RCC 7860 (cell line): ENCODE measurements at regions not wholly inside any gene's neighbourhood (a gene's known extent, or its start where the extent isn't known, plus 50 kb on each side); places are given as distances from the start of the nearest gene placed in this dataset.
"Not testable (repeated sequence)": the region's sequence is repeated elsewhere in the genome, so short reads cannot be mapped to it uniquely, and the experiment has no call there.

Experiments
- DNase-seq: peaks from one replicate; pipeline ENCODE4 v3.0.0-alpha.2; 2015; ENCODE audit warnings: low spot score
- FAIRE-seq: peaks from 2 replicates; lab custom pipeline; 2012; peaks lifted over from hg19 to GRCh38; lab: Jason Lieb, UNC

DNA sequence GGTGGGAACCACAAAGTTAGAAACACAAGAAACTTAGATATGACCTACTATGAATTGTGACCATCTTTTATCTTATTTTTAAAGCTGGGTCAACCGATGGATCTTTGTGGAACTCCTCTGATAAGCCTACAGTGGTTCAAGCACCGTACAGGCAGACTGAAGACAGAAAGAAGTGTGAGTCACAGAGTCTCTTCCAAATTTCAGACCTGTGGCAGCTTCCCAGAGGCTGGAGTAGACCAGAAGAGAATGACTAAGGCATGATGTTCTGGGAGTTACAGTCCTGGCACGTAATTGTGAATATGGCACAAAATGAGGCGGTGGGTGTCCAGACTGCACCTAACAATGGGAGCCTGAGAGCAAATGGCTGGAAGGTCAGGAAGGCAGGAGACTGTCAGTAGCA is 70.0 kb downstream of the LMO4 start:
- FAIRE-seq = no peak
- no peak for DNase-seq

DNA sequence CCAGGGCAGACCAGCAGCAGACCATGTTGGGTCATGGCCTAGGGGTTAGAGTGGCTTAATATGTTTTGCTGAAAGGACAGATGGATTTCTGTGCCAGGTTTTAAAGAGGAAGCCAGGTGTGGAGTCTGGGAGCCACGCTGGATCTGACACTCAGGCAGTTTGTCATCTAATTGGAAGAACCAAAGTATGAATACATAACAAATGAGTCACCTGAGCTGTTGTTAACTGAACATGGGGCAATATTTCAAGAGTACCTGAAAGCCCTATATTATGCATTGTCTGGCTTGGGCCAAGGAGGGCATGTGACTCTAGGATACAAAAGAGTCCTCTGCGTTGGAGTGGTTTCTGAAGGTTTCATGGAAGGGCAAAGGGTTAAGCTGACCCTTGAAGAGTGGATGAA is 70.6 kb downstream of the LMO4 start:
- no peak for FAIRE-seq
- DNase-seq = no peak

DNA sequence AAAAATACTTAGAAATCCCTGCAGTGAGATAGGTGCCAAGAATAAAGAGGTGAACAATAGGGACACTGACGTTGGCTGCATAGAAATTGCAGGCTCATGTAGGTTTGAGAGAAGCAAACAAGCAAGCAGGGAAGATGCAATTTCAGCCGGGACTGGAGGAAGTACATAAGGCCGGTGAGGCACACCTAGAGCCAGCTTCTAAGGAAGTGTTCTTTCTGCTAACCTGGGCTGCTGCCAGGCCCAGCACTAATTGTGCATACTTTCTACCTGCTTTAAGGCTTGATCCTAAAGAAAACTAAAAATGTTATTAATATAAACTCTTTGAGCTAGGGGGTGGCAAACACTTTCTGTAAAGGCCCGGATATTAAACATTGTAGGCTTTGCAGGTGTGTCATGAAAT is 71.0 kb downstream of the LMO4 start:
- DNase-seq = no peak

DNA sequence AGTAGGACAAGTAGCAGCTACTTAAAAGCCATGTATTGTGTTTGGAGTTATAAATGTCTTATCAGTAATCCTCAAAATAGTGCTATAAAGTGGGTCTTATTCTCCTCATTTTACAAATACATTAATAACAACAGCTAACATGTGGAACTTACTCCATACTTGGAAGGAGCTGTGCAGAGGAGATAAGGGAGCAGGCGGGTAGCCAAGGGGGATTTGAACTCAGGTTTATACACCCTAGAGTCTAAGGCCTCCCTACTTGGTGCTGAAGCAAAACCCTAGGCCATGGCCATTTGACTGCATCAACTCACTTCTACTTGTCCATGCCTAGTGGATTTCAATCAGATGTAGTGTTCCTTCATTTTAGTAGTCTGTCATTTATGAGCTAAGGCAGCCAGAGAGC is 72.1 kb downstream of the LMO4 start:
- DNase-seq (no peak), FAIRE-seq (no peak)

More for the DNA sequence above, 71.0 kb downstream of the LMO4 start:
- no peak for FAIRE-seq

DNA sequence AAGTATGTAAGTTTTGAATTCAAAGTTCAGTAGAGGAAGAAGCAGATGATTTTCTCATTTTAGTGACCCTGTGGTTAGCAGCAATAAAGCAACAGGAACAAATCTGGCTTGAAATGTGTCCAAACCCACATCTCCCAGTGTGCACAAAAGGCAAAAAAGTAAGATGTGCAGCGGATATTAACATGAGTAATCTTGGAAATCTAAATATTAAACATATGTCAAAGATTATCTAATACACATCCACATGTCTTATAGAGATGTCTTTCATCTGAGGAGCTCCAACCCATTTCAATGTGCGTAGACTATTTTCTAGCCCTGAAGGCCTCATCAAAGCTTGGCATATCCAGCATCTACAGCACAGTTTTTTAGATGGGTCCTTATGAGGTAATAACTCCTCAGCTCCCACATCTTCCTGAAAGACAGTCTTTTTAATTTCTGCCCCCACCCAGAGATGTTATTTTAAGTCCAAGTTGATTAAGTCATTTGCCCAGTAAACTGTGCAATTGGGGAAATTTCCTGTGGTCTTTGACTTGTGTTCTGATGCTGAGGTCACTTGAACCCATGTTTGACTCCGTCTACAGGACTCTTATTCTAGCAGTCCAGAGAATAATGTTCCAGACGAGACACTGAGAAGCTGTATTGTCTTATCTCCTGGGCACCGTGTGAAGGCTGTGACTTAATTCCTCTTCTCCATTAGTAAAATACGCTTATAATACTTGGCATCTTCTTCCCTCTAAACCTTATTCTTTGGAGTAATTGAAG is 73.7 kb downstream of the LMO4 start:
- FAIRE-seq (peak; percentile 2), DNase-seq (no peak)

DNA sequence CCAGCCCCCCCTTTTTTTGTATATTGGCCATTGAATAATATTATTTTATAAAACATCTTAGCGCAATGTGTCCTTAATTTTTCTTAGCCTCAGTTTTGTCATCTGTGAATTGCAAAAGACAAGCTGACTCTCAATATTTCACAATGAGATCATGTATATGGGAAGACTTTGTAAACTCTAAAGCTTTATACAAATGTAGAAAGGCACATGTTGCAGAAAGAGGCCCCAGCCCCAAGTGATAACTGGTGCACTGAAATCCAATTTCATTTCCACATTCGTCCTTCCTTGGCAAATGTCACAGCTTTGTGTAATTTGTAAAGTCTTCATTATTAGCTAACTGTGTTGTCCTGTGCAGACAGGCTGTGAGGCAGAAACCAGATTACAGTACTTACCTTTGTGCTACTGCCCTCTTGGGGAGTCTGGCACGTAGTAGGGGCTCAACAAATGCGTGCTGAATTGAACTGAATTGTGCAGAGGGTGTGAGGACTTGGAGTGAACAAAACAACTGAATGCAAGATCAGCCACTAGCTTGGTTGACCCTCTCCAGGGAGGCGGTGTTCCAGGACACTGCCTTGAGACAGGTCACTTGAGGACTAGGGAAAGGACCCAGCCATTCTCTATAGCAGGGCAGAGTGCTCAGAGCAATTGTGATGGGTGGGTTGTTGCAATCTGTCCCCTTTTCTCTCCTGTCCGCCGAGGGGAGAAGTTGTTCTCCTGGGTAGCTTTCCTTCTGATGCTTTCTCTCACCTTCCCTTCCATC is 74.6 kb downstream of the LMO4 start:
- FAIRE-seq = no peak
- no peak for DNase-seq

DNA sequence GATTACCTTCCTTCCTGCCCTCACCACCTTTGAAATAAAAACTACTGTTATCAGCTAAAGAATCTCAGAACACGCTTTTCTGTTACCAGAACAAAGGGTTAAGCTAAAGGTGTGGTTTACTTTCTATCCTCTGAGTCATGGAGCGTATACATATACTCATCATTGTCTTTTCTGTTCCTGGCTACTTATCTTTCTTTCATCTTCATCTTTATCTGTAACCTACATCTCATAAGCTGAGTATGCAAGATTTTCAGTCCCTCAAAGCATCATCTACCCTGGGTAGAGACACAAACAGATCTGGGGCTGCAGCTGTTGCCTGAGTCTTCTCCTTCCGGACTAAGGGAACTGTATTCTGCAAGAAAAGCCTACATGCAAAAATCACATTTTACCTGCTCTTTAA is 75.6 kb downstream of the LMO4 start:
- no peak for FAIRE-seq

DNA sequence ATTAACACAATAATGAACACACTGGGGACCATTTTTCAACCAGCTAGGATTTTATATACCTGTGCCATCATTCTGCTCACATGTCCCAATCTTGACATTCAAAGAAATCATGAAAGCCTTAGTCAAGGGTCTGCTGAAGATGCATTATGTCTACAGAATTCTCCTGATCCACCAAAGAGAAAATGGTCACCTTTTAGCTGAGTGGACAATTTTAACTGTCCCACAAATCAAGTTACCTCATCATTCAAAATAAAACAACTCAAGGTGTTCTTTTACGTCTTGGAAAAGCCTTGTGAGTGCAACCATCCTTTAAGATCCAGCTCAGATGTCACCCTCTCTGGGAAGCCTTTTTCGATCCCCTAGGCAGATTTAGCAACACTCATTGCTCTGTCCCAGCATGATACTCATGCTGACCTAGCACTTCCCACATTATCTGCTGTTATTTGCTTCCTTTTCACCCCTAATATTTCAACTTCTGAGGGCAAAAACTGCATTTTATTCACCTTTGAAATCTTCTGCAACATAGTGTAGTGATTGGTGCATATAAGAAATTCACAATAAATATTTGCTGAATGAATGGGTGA is 80.1 kb downstream of the LMO4 start:
- DNase-seq (no peak), FAIRE-seq (no peak)

More for the DNA sequence above, 75.6 kb downstream of the LMO4 start:
- no peak for DNase-seq

DNA sequence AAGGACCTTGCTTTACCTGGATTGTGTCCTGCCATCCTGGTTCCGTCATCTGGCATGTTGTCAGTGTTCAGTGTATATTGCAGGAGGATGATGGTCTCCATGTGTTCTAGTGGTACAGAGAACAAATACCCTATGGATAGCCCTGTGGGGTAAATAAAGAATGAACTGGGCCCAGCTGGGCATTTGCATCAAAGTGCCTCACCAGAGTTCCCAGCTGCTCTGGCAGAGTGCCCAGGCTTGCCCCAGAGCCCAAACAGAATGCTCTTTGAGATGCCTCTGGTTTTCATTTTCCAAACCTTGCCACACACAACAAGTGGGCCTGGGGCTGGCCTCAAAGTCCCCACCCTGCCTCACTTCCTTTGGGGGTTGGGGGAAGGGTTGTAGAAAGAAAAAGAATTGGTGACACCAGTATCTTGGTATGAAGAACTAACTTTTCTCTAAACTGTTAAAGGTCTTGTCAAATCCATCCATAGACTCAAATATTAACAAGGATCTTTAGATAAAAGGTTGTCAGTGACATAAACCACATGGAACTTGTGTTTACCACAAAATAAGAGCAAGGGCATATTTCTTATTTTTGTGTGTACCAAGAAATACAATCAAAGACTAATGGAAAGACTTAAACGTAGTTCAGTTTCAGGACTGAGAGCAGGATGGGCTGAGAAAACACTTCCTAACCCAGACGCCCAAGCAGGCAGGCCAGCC is 82.2 kb downstream of the LMO4 start:
- DNase-seq (no peak), FAIRE-seq (no peak)

DNA sequence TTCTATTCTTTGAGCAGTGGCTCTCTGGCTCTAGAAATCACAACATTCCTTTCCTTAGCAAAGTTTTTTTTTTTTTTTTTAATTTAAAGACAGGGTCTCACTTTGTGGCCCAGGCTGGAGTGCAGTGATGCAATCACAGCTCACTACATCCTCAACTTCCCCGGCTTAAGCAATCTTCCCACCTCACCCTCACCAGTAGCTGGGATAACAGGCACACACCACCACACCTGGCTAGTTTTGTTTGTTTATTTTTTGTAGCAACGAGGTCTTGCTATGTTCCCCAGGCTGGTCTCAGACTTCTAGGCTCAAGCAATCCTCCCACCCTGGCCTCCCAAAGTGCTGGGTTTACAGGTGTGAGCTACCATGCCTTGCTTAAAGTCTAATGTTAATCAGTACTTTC is 85.2 kb downstream of the LMO4 start:
- FAIRE-seq, DNase-seq: not testable (repeated sequence)

DNA sequence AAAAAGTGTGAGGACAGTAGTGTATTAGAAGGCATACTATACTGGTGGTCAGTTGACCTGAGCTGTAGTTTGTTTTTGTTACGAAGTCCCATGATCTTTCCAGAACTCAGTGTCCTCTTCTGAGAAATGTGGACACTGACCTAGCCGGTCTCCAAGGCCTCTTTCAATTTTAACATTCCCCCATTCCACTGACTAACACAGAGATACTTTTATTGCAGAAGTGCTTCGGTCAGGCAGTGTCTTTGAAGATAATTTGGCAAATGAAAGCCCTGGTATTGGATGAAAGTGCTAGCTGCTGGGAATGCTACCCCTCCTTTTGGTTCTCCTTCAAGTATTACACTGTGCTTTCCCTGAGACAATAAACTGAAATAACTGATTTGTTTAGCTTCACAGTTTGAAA is 89.4 kb downstream of the LMO4 start:
- DNase-seq = no peak
- FAIRE-seq = no peak

DNA sequence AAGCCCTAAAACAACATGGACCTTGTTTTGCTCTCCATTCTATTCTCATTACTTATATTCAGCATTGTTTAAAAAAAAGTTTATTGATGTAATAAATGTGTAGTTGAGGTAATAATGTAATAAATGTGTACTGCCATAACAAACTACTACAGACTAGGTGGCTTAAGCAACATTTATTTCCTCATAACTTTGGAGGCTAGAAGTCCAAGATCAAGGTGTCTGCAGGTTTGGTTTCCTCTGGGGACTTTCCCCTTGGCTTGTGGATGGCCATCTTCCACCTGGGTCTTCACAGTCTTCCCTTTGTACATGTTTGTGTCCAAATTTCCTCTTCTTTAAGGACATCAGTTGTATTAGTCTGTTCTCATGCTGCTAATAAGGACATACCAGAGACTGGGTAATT is 93.1 kb downstream of the LMO4 start:
- DNase-seq (no peak), FAIRE-seq (no peak)

DNA sequence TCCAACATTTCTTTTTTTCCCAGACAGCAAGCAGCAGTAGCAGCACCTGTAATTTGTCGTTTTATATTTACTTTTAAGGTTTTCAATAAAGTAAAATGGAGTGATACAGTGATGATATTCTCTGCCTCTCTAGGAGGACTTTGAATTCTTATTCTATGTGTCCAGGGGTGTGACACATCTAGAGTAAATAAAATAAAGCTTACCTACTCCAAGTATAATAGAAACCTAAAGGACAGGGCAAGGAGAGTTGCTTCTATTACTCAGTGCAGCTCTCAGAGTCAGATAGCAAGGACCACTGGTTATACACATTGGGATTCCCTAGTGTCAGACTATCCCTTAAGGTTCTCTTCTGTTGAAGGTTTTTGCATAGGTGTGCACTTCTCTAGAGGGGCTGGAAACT is 95.9 kb downstream of the LMO4 start:
- no peak for FAIRE-seq

DNA sequence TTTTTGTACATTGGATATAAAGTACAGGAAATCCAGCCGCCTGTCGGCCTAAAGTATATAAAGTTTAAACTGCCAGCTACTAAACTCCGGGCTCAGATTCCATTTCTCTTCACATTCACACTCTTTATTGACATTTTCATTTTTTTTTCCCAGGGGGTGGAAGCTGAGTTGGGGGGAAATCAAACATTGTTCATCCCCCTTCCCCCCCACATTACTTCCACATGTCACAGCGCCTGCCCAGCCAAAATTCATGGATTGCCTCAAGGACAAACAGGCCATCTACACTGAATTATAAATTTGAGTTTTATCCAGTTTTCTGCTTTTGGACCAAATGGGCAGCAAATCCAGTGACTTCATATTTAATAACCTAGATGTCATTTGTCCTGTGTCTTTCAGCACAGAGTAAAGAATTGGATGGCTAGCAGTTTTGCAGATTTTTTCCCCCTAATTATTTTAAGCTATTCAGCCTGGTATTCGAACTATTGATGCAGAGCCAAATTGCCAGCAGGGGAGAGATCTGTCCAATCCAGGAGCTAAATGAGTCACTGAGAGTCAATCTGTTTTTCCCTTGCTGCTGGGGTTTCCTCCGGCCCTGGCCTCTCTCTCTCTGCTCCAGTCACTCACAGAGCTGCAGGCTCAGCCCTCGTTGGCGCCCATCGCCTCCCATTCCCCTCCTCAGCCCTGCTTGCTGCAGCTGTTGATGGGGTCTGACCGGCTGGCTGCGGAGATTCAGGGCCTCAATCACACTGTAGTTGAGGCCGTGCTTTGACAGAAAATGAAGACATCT is 98.0 kb downstream of the LMO4 start:
- FAIRE-seq = no peak
- DNase-seq = no peak

More for the DNA sequence above, 95.9 kb downstream of the LMO4 start:
- no peak for DNase-seq

DNA sequence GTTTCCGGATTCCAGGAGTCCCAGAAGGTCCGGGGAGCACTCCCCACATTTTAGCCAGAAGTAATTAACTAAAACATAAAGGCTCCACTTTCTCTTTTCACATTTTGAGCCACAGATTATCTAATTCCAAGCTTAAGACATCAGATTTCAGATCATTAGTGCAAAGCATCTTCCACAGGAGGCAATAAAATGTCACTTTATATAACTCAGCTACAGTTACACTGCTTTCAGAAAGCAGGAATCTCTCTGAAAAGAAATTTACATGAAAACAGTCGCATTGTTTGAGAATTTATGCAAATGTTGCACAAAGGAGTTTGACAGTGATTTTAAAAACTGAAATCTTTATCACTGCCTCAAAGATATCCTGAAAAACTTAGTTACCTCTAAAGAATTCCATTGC is 99.7 kb downstream of the LMO4 start:
- FAIRE-seq = no peak
- no peak for DNase-seq

DNA sequence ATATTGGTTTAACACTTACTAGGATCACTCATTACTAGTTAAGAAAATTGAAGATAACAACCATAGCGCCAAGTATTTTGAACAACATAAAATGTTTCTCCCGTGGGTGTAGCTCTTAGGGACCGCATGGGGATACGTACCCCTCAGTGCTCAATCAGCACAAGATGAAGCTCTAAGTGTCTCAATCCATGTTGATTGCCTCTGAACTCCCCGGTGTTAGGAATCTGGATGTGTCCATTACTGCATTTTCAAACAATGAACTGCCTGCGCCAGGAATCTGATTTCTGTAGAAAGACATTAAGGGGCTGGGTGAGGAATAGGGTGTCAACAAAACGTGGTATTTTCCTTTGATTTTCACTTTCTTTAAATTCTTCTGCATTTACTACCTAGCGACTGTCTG is 100.2 kb downstream of the LMO4 start:
- FAIRE-seq (no peak), DNase-seq (no peak)

DNA sequence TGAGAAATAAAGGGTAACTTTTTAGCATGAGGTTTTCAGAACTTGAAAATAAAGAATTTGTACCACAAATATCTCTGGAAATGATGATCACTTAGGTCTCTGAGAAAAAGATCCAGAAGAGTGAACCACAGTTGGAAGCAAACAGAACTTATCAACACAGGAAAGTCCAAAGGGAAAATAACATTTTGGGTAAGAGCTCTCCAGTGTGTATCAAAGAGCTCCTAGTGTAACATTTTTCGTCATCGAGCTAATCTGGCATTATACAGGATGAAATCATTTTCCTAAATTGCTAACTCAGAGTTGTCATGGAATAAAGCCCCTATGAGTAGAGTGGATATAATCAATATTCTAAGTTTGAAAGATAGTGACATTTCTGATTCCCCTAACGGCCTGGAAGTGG is 104.0 kb downstream of the LMO4 start:
- FAIRE-seq (no peak), DNase-seq (no peak)

DNA sequence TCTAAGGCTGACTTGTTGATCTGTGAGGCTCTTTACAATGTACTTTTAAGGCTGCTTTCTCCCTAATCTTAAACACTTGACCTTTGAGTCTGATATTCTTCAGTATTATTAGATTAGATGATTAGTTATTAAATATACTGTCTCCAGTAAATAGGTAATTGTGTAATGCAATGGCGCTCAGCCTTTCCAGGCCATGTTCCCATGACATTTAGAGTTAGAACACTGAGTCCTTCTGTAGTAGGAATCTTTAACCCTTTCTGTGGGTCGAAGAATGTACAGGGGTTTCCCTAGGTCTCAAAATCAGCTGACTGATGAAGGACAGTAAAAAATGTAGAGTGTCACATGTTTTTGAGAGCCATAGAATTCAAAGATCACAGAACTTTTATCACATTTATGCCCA is 104.4 kb downstream of the LMO4 start:
- DNase-seq, FAIRE-seq: not testable (repeated sequence)

DNA sequence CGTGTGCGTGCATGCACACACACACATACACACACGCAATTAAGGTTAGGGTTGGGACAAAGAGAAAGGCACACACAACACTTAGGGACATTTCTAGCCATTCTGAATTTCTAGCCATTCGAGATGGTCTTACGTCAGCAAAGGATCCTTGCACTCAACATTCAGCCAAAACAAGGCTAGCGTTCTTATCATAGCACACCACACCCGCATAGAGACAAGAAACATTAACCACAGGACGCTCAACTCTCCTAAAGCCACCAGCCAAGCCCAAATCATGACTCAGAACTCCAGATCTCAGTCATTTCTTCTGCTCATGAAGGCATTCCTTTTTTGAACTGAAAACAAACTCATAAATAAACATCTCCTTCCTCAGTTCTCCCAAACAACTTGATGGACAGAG is 106.8 kb downstream of the LMO4 start:
- FAIRE-seq (no peak), DNase-seq (no peak)

DNA sequence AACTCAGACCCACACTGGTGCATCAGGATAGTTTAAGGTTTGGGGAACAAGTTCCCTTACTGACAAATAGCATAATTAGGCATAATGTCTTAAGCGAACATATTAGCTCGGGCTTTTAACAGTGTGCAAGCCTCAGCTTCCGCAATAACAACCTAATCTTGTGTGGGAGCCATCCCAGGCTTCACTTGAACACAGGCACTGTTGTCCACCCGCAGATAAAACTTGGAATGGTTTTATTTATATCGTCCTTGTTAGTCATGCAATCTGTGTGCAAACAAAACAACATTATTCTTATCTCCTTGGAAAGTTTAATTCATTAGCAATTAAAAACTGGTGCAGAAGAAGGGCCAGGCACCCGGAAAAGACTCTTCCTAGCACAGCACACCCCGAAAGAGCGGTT is 107.4 kb downstream of the LMO4 start:
- DNase-seq, FAIRE-seq: not testable (repeated sequence)

DNA sequence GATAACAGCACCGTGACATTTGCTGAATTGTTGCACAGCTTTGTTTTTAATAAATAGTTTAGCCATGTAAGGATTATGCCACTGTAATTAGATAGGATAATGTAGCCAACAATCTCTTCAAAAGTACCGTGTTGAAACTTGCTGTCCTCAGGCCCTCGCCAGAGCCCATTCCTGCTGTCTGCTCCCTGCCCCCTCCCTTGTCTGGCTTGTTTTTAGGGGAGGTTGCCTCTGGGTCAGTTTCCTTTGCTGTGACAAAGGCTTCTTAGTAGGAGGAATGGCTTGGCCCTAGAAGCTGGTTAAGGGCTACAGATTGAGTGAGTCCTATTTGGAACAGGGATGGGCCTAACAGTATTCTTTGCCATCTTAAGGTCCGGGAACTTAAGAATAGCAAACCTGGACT is 107.9 kb downstream of the LMO4 start:
- FAIRE-seq (no peak), DNase-seq (no peak)
